GM23338 (cell line): ENCODE measurements at regions not wholly inside any gene's neighbourhood (a gene's known extent, or its start where the extent isn't known, plus 50 kb on each side); places are given as distances from the start of the nearest gene placed in this dataset.

Experiments used
- ATAC-seq: fragments of 200-7000 bp; cut with Tn5 transposase; 3 replicates; pipeline ENCODE4 v1.9.1; 2020
- DNase-seq: peaks from one replicate; pipeline ENCODE4 v3.0.0-alpha.2; 2015; ENCODE audit warnings: low spot score
- H2AFZ ChIP-seq: fragments of 200-600 bp; sonication (generic); 2 replicates; pipeline ENCODE4 v1.8.0; 2016; ENCODE audit warnings: antibody characterized with exemption, mild to moderate bottlenecking, moderate library complexity
- H3F3A ChIP-seq: fragments of 200-600 bp; sonication (generic); replicated peaks from 2 replicates; pipeline ENCODE4 v1.8.0; 2017; ENCODE audit warnings: antibody characterized with exemption, mixed run types, low read depth
- H3K27ac ChIP-seq: fragments of 200-600 bp; sonication (generic); 2 replicates; pipeline ENCODE4 v1.6.1; 2016; ENCODE audit warnings: low read depth
- H3K27me3 ChIP-seq: fragments of 200-600 bp; sonication (generic); 2 replicates; pipeline ENCODE4 v1.8.0; 2016; ENCODE audit warnings: mild to moderate bottlenecking, mixed run types, moderate library complexity; ENCODE audit not compliant: insufficient read depth
- H3K36me3 ChIP-seq: fragments of 200-600 bp; sonication (generic); 2 replicates; pipeline ENCODE4 v1.8.0; 2016; ENCODE audit warnings: mild to moderate bottlenecking; ENCODE audit not compliant: insufficient read depth
- H3K4me1 ChIP-seq: fragments of 200-600 bp; sonication (generic); 2 replicates; pipeline ENCODE4 v1.8.0; 2016; ENCODE audit warnings: mild to moderate bottlenecking, moderate library complexity; ENCODE audit not compliant: insufficient read depth
- H3K4me2 ChIP-seq: fragments of 200-600 bp; sonication (generic); 2 replicates; pipeline ENCODE4 v1.7.1; 2017; ENCODE audit warnings: mixed run types
- H3K4me3 ChIP-seq: fragments of 200-600 bp; sonication (generic); 2 replicates; pipeline ENCODE4 v1.6.1; 2016; ENCODE audit warnings: mixed run types
- H3K79me2 ChIP-seq: fragments of 200-600 bp; sonication (generic); replicated peaks from 2 replicates; pipeline ENCODE4 v1.8.0; 2017; ENCODE audit warnings: mild to moderate bottlenecking; ENCODE audit not compliant: insufficient read depth
- H3K9me2 ChIP-seq: fragments of 200-600 bp; sonication (generic); 2 replicates; pipeline ENCODE4 v1.8.0; 2017; ENCODE audit not compliant: insufficient read depth
- H4K20me1 ChIP-seq: fragments of 200-600 bp; sonication (generic); replicated peaks from 2 replicates; pipeline ENCODE4 v1.8.0; 2017; ENCODE audit warnings: mild to moderate bottlenecking; ENCODE audit not compliant: insufficient read depth
- H3K27ac Mint-ChIP-seq: 2 replicates; pipeline ENCODE4 v1.8.0; 2020; ENCODE audit warnings: inconsistent platforms, mild to moderate bottlenecking, moderate library complexity, mixed read lengths
- H3K27me3 Mint-ChIP-seq: 3 replicates; pipeline ENCODE4 v1.8.0; 2022; ENCODE audit warnings: low read depth, mild to moderate bottlenecking, moderate library complexity, mixed read lengths, inconsistent platforms; ENCODE audit not compliant: insufficient read depth, poor library complexity
- H3K36me3 Mint-ChIP-seq: 3 replicates; pipeline ENCODE4 v1.8.0; 2021; ENCODE audit warnings: low read depth, mild to moderate bottlenecking, inconsistent platforms, moderate library complexity, mixed read lengths
- H3K4me1 Mint-ChIP-seq: 3 replicates; pipeline ENCODE4 v1.8.0; 2020; ENCODE audit warnings: mild to moderate bottlenecking, inconsistent platforms, mixed read lengths
- H3K4me3 Mint-ChIP-seq: 3 replicates; pipeline ENCODE4 v1.8.0; 2021; ENCODE audit warnings: moderate library complexity, mild to moderate bottlenecking, inconsistent platforms, mixed read lengths
- H3K9me3 Mint-ChIP-seq: 3 replicates; pipeline ENCODE4 v1.8.0; 2020; ENCODE audit warnings: moderate library complexity, mild to moderate bottlenecking, inconsistent platforms, mixed read lengths
- CREB1 ChIP-seq: fragments of 250-450 bp; sonication (Bioruptor Pico); IDR thresholded peaks from 2 replicates; pipeline ENCODE4 v1.5.0; 2020; ENCODE audit warnings: low read depth, mild to moderate bottlenecking, moderate library complexity
- EZH2 ChIP-seq: fragments of 200-600 bp; sonication (generic); IDR thresholded peaks from one replicate; pipeline ENCODE4 v1.8.0; 2017; ENCODE audit warnings: antibody characterized with exemption, mild to moderate bottlenecking, low read depth; ENCODE audit not compliant: unreplicated experiment
- EZH2phosphoT487 ChIP-seq: fragments of 200-600 bp; sonication (generic); IDR thresholded peaks from one replicate; pipeline ENCODE4 v1.8.1; 2018; ENCODE audit warnings: antibody characterized with exemption; ENCODE audit not compliant: unreplicated experiment
- NANOG ChIP-seq: IDR thresholded peaks from 2 replicates; pipeline ENCODE4 v1.6.1; 2016; ENCODE audit warnings: antibody characterized with exemption, borderline replicate concordance
- STAT1 ChIP-seq: IDR thresholded peaks from one replicate; pipeline ENCODE4 v1.6.1; 2016; ENCODE audit warnings: antibody characterized with exemption; ENCODE audit not compliant: unreplicated experiment
- ZNF114 ChIP-seq: fragments of 250-450 bp; sonication (Bioruptor Pico); IDR thresholded peaks from 2 replicates; pipeline ENCODE4 v1.5.0; 2020; ENCODE audit warnings: mild to moderate bottlenecking, moderate library complexity
- TF ChIP-seq, protein P1 (sequence below), 2 experiments: fragments of 200-600 bp in 1 of 2; sonication (generic) in 1 of 2; conservative IDR thresholded peaks; 2 replicates each; pipeline versions ENCODE4 v1.5.1 to v1.6.1; 2016 to 2017; ENCODE audit warnings: antibody characterized with exemption in 2 of 2, low read depth in 2 of 2, mild to moderate bottlenecking in 2 of 2, moderate library complexity in 1 of 2
- TF ChIP-seq, protein P2 (sequence below): IDR thresholded peaks from one replicate; pipeline ENCODE4 v1.6.1; 2018; ENCODE audit warnings: antibody characterized with exemption; ENCODE audit not compliant: unreplicated experiment
- TF ChIP-seq, protein P3 (sequence below): fragments of 250-450 bp; sonication (Bioruptor Pico); IDR thresholded peaks from 2 replicates; pipeline ENCODE4 v1.5.0; 2020; ENCODE audit warnings: mild to moderate bottlenecking, moderate library complexity

DNA sequence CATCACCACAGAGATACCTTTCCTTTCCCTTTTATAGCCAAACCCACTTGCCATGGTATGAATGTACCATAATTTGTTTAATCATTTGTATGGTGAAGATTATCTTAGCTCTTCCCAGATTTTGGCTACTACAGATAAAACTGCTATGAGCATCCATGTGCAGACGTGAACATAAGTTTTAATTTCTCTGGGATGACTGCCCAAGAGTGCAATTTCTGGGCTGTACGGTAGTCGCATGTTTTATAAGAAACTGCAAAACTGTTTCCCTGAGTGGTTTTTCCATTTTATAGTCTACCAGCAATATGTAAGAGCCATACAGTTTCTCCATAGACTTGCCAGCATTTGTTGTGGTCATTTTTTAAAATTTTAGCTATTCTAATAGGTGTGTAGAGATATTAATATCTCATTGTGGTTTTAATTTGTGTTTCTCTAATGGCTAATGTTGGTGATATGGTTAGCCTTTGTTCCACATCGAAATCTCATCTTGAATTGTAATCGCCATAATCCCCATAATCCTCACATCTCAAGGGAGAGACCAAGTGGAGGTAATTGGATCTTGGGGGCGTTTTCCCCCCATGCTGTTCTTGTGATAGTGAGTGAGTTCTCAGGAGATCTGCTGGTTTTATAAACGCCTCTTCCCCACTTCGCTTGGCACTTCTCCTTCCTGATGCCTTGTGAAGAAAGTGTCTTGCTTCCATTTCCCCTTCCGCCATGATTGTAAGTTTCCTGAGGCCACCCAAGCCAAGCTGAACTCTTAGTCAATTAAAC lies 628.5 kb upstream of the KLHL29 start:
- no peak overlapping the region for H3K27ac Mint-ChIP-seq
- TF ChIP-seq EZH2phosphoT487: no peak
- ATAC-seq: no peak

DNA sequence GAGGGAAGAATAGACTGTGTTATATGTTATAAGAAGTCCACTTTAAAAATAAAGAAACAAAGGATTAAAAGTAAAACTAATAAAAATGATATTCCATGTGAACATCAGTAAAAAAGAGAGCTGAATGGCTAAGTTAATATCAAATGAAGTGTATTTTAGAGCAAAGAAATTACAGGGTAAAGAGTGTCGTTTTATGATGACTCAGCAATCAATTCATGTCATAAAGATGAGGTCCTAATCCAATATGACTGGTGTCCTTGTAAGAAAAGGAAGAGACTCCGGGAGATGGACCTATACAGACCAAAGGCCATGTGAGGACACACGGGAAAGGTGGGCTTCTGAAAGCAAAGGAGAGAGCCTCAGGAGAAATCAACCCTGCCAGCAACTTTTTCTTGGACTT lies 615.5 kb upstream of the KLHL29 start:
- no peak overlapping the region; the same call in 1 of the 2 replicates for H3K27ac Mint-ChIP-seq
- no peaks in the 10 kb centered on the region for H3K27me3 Mint-ChIP-seq
- H3K79me2 ChIP-seq: no peaks in the 10 kb centered on the region
- H3K27ac ChIP-seq: no peak overlapping the region
- H4K20me1 ChIP-seq: no peaks in the 10 kb centered on the region
- DNase-seq: no peak
- H3K4me2 ChIP-seq: no peak overlapping the region
- no peaks in the 10 kb centered on the region for H3F3A ChIP-seq
- no peaks in the 10 kb centered on the region for H3K9me3 Mint-ChIP-seq
- H3K36me3 ChIP-seq: no peaks in the 10 kb centered on the region
- no peak overlapping the region for H3K4me3 Mint-ChIP-seq
- ATAC-seq: no peak
- no peaks in the 10 kb centered on the region for H3K36me3 Mint-ChIP-seq
- H3K4me1 Mint-ChIP-seq: peaks cover 10% of the 10 kb centered on the region
- no peaks in the 10 kb centered on the region for H3K4me1 ChIP-seq
- no peak overlapping the region for H2AFZ ChIP-seq
- no peaks in the 10 kb centered on the region for H3K9me2 ChIP-seq
- no peaks in the 10 kb centered on the region for H3K27me3 ChIP-seq
- H3K4me3 ChIP-seq: no peak overlapping the region
- TF ChIP-seq NANOG: no peak
- no peak for TF ChIP-seq CREB1 (CRISPR knock-in tag)
- TF ChIP-seq, protein P1, sequence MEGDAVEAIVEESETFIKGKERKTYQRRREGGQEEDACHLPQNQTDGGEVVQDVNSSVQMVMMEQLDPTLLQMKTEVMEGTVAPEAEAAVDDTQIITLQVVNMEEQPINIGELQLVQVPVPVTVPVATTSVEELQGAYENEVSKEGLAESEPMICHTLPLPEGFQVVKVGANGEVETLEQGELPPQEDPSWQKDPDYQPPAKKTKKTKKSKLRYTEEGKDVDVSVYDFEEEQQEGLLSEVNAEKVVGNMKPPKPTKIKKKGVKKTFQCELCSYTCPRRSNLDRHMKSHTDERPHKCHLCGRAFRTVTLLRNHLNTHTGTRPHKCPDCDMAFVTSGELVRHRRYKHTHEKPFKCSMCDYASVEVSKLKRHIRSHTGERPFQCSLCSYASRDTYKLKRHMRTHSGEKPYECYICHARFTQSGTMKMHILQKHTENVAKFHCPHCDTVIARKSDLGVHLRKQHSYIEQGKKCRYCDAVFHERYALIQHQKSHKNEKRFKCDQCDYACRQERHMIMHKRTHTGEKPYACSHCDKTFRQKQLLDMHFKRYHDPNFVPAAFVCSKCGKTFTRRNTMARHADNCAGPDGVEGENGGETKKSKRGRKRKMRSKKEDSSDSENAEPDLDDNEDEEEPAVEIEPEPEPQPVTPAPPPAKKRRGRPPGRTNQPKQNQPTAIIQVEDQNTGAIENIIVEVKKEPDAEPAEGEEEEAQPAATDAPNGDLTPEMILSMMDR (conservative IDR thresholded peaks at IDR 0.05; ENCODE audit: low read depth in 2 of 2): no peak
- TF ChIP-seq, protein P2, sequence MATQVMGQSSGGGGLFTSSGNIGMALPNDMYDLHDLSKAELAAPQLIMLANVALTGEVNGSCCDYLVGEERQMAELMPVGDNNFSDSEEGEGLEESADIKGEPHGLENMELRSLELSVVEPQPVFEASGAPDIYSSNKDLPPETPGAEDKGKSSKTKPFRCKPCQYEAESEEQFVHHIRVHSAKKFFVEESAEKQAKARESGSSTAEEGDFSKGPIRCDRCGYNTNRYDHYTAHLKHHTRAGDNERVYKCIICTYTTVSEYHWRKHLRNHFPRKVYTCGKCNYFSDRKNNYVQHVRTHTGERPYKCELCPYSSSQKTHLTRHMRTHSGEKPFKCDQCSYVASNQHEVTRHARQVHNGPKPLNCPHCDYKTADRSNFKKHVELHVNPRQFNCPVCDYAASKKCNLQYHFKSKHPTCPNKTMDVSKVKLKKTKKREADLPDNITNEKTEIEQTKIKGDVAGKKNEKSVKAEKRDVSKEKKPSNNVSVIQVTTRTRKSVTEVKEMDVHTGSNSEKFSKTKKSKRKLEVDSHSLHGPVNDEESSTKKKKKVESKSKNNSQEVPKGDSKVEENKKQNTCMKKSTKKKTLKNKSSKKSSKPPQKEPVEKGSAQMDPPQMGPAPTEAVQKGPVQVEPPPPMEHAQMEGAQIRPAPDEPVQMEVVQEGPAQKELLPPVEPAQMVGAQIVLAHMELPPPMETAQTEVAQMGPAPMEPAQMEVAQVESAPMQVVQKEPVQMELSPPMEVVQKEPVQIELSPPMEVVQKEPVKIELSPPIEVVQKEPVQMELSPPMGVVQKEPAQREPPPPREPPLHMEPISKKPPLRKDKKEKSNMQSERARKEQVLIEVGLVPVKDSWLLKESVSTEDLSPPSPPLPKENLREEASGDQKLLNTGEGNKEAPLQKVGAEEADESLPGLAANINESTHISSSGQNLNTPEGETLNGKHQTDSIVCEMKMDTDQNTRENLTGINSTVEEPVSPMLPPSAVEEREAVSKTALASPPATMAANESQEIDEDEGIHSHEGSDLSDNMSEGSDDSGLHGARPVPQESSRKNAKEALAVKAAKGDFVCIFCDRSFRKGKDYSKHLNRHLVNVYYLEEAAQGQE: no peak
- no peak for TF ChIP-seq STAT1
- no peak for TF ChIP-seq ZNF114 (CRISPR knock-in tag)
- TF ChIP-seq EZH2: no peak
- TF ChIP-seq EZH2phosphoT487: no peak
- TF ChIP-seq, protein P3, sequence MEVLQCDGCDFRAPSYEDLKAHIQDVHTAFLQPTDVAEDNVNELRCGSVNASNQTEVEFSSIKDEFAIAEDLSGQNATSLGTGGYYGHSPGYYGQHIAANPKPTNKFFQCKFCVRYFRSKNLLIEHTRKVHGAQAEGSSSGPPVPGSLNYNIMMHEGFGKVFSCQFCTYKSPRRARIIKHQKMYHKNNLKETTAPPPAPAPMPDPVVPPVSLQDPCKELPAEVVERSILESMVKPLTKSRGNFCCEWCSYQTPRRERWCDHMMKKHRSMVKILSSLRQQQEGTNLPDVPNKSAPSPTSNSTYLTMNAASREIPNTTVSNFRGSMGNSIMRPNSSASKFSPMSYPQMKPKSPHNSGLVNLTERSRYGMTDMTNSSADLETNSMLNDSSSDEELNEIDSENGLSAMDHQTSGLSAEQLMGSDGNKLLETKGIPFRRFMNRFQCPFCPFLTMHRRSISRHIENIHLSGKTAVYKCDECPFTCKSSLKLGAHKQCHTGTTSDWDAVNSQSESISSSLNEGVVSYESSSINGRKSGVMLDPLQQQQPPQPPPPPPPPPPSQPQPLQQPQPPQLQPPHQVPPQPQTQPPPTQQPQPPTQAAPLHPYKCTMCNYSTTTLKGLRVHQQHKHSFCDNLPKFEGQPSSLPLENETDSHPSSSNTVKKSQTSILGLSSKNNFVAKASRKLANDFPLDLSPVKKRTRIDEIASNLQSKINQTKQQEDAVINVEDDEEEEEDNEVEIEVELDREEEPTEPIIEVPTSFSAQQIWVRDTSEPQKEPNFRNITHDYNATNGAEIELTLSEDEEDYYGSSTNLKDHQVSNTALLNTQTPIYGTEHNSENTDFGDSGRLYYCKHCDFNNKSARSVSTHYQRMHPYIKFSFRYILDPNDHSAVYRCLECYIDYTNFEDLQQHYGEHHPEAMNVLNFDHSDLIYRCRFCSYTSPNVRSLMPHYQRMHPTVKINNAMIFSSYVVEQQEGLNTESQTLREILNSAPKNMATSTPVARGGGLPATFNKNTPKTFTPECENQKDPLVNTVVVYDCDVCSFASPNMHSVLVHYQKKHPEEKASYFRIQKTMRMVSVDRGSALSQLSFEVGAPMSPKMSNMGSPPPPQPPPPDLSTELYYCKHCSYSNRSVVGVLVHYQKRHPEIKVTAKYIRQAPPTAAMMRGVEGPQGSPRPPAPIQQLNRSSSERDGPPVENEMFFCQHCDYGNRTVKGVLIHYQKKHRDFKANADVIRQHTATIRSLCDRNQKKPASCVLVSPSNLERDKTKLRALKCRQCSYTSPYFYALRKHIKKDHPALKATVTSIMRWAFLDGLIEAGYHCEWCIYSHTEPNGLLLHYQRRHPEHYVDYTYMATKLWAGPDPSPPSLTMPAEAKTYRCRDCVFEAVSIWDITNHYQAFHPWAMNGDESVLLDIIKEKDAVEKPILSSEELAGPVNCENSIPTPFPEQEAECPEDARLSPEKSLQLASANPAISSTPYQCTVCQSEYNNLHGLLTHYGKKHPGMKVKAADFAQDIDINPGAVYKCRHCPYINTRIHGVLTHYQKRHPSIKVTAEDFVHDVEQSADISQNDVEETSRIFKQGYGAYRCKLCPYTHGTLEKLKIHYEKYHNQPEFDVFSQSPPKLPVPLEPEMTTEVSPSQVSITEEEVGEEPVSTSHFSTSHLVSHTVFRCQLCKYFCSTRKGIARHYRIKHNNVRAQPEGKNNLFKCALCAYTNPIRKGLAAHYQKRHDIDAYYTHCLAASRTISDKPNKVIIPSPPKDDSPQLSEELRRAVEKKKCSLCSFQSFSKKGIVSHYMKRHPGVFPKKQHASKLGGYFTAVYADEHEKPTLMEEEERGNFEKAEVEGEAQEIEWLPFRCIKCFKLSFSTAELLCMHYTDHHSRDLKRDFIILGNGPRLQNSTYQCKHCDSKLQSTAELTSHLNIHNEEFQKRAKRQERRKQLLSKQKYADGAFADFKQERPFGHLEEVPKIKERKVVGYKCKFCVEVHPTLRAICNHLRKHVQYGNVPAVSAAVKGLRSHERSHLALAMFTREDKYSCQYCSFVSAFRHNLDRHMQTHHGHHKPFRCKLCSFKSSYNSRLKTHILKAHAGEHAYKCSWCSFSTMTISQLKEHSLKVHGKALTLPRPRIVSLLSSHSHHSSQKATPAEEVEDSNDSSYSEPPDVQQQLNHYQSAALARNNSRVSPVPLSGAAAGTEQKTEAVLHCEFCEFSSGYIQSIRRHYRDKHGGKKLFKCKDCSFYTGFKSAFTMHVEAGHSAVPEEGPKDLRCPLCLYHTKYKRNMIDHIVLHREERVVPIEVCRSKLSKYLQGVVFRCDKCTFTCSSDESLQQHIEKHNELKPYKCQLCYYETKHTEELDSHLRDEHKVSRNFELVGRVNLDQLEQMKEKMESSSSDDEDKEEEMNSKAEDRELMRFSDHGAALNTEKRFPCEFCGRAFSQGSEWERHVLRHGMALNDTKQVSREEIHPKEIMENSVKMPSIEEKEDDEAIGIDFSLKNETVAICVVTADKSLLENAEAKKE (CRISPR knock-in tag): no peak

More for the DNA sequence above, 628.5 kb upstream of the KLHL29 start:
- Histone ChIP-seq H4K20me1 (no peaks in the 10 kb centered on the region), H3K27ac (no peak overlapping the region), H3K4me2 (no peak overlapping the region), H3K79me2 (no peaks in the 10 kb centered on the region), H3K27me3 (no peaks in the 10 kb centered on the region), H3K9me2 (peaks cover 6% of the 10 kb centered on the region; the same call in 1 of the 2 replicates), H2AFZ (no peak overlapping the region), H3K4me3 (no peak overlapping the region), H3F3A (no peaks in the 10 kb centered on the region), H3K4me1 (peaks cover 4% of the 10 kb centered on the region; the same call in 1 of the 2 replicates), H3K36me3 (no peaks in the 10 kb centered on the region)
- no peaks in the 10 kb centered on the region; the same call in 1 of the 3 replicates for H3K9me3 Mint-ChIP-seq
- H3K27me3 Mint-ChIP-seq: peaks cover 2% of the 10 kb centered on the region
- no peak for DNase-seq
- H3K4me1 Mint-ChIP-seq: no peaks in the 10 kb centered on the region
- H3K4me3 Mint-ChIP-seq: no peak overlapping the region
- no peaks in the 10 kb centered on the region; the same call in 2 of the 3 replicates for H3K36me3 Mint-ChIP-seq
